ENCODE measurements at regions not wholly inside any gene's neighbourhood (a gene's known extent, or its start where the extent isn't known, plus 50 kb on each side); places are given as distances from the start of the nearest gene placed in this dataset.

DNA sequence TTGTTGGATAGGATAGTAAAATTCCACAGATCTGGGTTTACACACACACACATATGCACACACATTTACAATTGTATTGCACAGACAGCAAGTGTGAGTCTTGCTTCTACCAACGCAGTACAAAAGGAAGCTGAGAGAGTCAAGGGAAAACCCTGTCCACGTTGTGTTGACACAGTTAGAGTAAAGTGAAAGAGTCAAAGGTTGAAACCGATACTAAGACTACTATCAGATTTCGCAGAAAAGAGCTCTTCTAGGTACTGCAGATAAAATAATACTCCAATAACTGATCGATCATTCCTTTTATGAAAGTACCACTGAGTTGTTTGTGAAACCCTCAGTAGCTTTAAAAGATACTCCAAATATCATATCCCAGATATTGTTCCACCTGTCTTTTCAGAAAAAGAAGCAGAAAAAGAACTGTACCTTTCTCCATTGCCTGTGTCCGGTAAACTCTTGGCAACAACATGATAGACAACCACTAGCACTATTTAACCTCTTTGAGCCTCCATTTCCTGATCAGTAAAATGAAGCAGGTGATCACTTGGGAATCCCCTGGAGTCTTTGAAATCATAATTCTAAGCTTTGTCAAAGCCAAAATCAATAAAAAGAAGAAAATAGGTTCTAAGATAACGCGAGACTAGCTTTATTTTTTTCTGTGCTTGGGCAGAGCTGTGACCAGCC is 224.6 kb upstream of the FOXN3 start:
- no peak overlapping the region for H4K8ac ChIP-seq (ENCODE audit: low read depth, low read length)
- H3K14ac ChIP-seq (ENCODE audit: low read length) = no peak overlapping the region
- H3K9me3 ChIP-seq (replicated peaks in 1 of 2; ENCODE audit: control insufficient read depth in 2 of 2, insufficient read depth in 1 of 2, low read depth in 1 of 2, low read length in 2 of 2) = no peaks in the 10 kb centered on the region
- no CpG with 5 or more reads among the region's 8 CpGs for WGBS, 2 donors (ENCODE audit: extremely low coverage in 2 of 2, insufficient read length in 2 of 2, insufficient replicate concordance in 1 of 2)
- H2BK120ac ChIP-seq (ENCODE audit: low read depth, low read length) = no peak overlapping the region
- no peaks in the 10 kb centered on the region for H3K79me1 ChIP-seq (ENCODE audit: low read depth, low read length)
- no peak overlapping the region for H2BK12ac ChIP-seq (ENCODE audit: low read length)
- no peaks in the 10 kb centered on the region for H3K36me3 ChIP-seq (replicated peaks in 1 of 2; ENCODE audit: control insufficient read depth in 2 of 2, insufficient read depth in 2 of 2, low read length in 2 of 2)
- H3K23ac ChIP-seq (ENCODE audit: low read depth, low read length, poor library complexity) = no peak overlapping the region
- no peak overlapping the region for H2AFZ ChIP-seq (ENCODE audit: low read length)
- no peak overlapping the region for H3K4me3 ChIP-seq (ENCODE audit: low read length in 2 of 2)
- H3K27me3 ChIP-seq (ENCODE audit: control insufficient read depth in 3 of 3, insufficient read depth in 3 of 3, low read depth in 1 of 3, low read length in 3 of 3) = no peaks in the 10 kb centered on the region
- no peak overlapping the region for H2BK15ac ChIP-seq (ENCODE audit: low read length)
- H3K4ac ChIP-seq (ENCODE audit: low read length) = no peak overlapping the region
- H2AK5ac ChIP-seq (ENCODE audit: low read depth, low read length) = no peak overlapping the region
- no peak overlapping the region for H3K18ac ChIP-seq (ENCODE audit: low read length)
- H3K4me1 ChIP-seq (ENCODE audit: control insufficient read depth in 2 of 2, insufficient read depth in 1 of 2, low read depth in 1 of 2, low read length in 2 of 2) = no peaks in the 10 kb centered on the region
- no peak overlapping the region for H3K4me2 ChIP-seq (ENCODE audit: insufficient read depth, low read length, poor library complexity, severe bottlenecking)
- H2BK5ac ChIP-seq (ENCODE audit: low read length) = no peak overlapping the region
- DNase-seq (ENCODE audit: low spot score) = no peak
- H3K27ac ChIP-seq (replicated peaks; ENCODE audit: low read length) = no peak overlapping the region
- no peak overlapping the region for H3K9ac ChIP-seq (ENCODE audit: low read depth, low read length, poor library complexity)
- H4K91ac ChIP-seq (ENCODE audit: low read depth, low read length, poor library complexity) = no peak overlapping the region

DNA sequence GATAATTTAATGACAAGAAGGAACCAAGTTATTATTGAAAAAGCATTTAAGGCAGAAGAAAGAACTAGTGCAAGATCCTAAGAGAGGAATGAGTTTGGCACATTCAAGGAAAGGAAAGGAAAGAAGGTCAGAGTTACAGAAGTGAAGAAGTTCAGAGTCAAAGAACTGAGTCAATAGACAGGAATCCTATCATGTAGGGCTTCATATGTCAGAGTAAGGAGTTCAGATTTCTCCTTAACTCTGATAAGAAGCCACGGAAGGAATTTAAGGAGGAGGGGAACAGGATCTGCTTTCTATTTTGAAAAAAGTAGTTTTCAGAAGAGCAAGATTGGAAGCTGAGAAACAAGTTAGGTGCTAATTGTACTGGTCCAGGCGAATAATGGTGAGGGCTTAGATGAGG is 223.1 kb upstream of the FOXN3 start:
- no peak overlapping the region for H2BK5ac ChIP-seq (ENCODE audit: low read length)
- no peak overlapping the region for H2BK120ac ChIP-seq (ENCODE audit: low read depth, low read length)
- no peak overlapping the region for H3K18ac ChIP-seq (ENCODE audit: low read length)
- no peak overlapping the region for H3K4ac ChIP-seq (ENCODE audit: low read length)
- H3K4me2 ChIP-seq (ENCODE audit: insufficient read depth, low read length, poor library complexity, severe bottlenecking) = no peak overlapping the region
- no peaks in the 10 kb centered on the region for H3K79me1 ChIP-seq (ENCODE audit: low read depth, low read length)
- H3K9ac ChIP-seq (ENCODE audit: low read depth, low read length, poor library complexity) = no peak overlapping the region
- no peak overlapping the region for H3K23ac ChIP-seq (ENCODE audit: low read depth, low read length, poor library complexity)
- H3K14ac ChIP-seq (ENCODE audit: low read length) = no peak overlapping the region
- no peak overlapping the region for H3K27ac ChIP-seq (replicated peaks; ENCODE audit: low read length)
- H3K4me1 ChIP-seq (ENCODE audit: control insufficient read depth in 2 of 2, insufficient read depth in 1 of 2, low read depth in 1 of 2, low read length in 2 of 2) = no peaks in the 10 kb centered on the region
- no peak overlapping the region for H3K4me3 ChIP-seq (ENCODE audit: low read length in 2 of 2)
- H4K91ac ChIP-seq (ENCODE audit: low read depth, low read length, poor library complexity) = no peak overlapping the region
- no peak overlapping the region for H2BK15ac ChIP-seq (ENCODE audit: low read length)
- H3K9me3 ChIP-seq (replicated peaks in 1 of 2; ENCODE audit: control insufficient read depth in 2 of 2, insufficient read depth in 1 of 2, low read depth in 1 of 2, low read length in 2 of 2) = no peaks in the 10 kb centered on the region
- DNase-seq (ENCODE audit: low spot score) = no peak
- H3K27me3 ChIP-seq (ENCODE audit: control insufficient read depth in 3 of 3, insufficient read depth in 3 of 3, low read depth in 1 of 3, low read length in 3 of 3) = no peaks in the 10 kb centered on the region
- H2AFZ ChIP-seq (ENCODE audit: low read length) = no peak overlapping the region
- H4K8ac ChIP-seq (ENCODE audit: low read depth, low read length) = no peak overlapping the region
- WGBS, 2 donors (ENCODE audit: extremely low coverage in 2 of 2, insufficient read length in 2 of 2, insufficient replicate concordance in 1 of 2) = no CpG with 5 or more reads among the region's 2 CpGs
- no peak overlapping the region for H2BK12ac ChIP-seq (ENCODE audit: low read length)
- no peaks in the 10 kb centered on the region for H3K36me3 ChIP-seq (replicated peaks in 1 of 2; ENCODE audit: control insufficient read depth in 2 of 2, insufficient read depth in 2 of 2, low read length in 2 of 2)
- no peak overlapping the region for H2AK5ac ChIP-seq (ENCODE audit: low read depth, low read length)

DNA sequence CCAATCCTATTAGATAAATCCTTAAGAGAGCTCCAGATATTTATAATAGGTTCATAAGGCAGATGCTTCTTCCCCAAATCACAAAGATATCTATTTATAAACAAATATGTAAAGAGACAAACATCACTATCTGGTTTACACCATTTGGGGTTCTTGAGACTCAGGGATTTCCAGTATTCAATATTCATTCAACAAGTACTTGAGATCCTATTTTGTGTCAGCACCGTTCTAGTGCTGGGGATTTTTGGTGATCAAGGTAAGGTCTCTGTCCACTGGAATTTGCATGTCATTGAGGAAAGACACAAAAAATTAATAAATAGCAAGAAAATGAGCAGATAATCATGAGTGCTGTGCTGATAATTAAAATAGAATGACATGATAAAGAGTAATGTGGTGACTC is 222.7 kb upstream of the FOXN3 start:
- Histone ChIP-seq H3K14ac (ENCODE audit: low read length) (no peak overlapping the region), H2BK120ac (ENCODE audit: low read depth, low read length) (no peak overlapping the region), H3K18ac (ENCODE audit: low read length) (no peak overlapping the region), H3K4me1 (ENCODE audit: control insufficient read depth in 2 of 2, insufficient read depth in 1 of 2, low read depth in 1 of 2, low read length in 2 of 2) (no peaks in the 10 kb centered on the region), H3K4me3 (ENCODE audit: low read length in 2 of 2) (no peak overlapping the region), H3K9me3 (replicated peaks in 1 of 2; ENCODE audit: control insufficient read depth in 2 of 2, insufficient read depth in 1 of 2, low read depth in 1 of 2, low read length in 2 of 2) (no peaks in the 10 kb centered on the region), H3K36me3 (replicated peaks in 1 of 2; ENCODE audit: control insufficient read depth in 2 of 2, insufficient read depth in 2 of 2, low read length in 2 of 2) (no peaks in the 10 kb centered on the region), H2BK5ac (ENCODE audit: low read length) (no peak overlapping the region), H3K79me1 (ENCODE audit: low read depth, low read length) (no peaks in the 10 kb centered on the region), H3K4me2 (ENCODE audit: insufficient read depth, low read length, poor library complexity, severe bottlenecking) (no peak overlapping the region), H4K8ac (ENCODE audit: low read depth, low read length) (no peak overlapping the region), H2AFZ (ENCODE audit: low read length) (no peak overlapping the region), H3K27me3 (ENCODE audit: control insufficient read depth in 3 of 3, insufficient read depth in 3 of 3, low read depth in 1 of 3, low read length in 3 of 3) (no peaks in the 10 kb centered on the region), H3K27ac (replicated peaks; ENCODE audit: low read length) (no peak overlapping the region), H3K23ac (ENCODE audit: low read depth, low read length, poor library complexity) (no peak overlapping the region), H2BK15ac (ENCODE audit: low read length) (no peak overlapping the region), H4K91ac (ENCODE audit: low read depth, low read length, poor library complexity) (no peak overlapping the region), H2AK5ac (ENCODE audit: low read depth, low read length) (no peak overlapping the region), H2BK12ac (ENCODE audit: low read length) (no peak overlapping the region), H3K4ac (ENCODE audit: low read length) (no peak overlapping the region), H3K9ac (ENCODE audit: low read depth, low read length, poor library complexity) (no peak overlapping the region)
- no CpG with 5 or more reads among the region's 1 CpG for WGBS, 2 donors (ENCODE audit: extremely low coverage in 2 of 2, insufficient read length in 2 of 2, insufficient replicate concordance in 1 of 2)
- no peak for DNase-seq (ENCODE audit: low spot score)

DNA sequence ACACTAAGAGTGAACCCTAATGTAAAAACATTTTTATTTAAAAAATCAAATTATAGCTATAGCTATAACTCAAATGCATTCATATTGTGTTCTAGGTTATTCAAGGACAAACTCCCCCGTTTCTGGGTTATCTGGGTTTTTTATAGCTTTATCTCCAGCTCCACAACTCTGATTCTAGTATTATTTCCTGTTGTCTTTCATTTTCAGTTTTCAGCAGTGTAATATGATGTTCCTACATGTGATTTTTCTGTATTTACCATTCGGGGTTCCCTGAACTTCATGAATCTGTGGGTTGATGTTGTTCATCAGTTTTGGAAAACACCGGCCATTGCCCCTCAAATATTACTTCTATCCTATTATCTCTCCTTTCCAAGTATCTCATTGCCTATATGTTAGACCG is 221.9 kb upstream of the FOXN3 start:
- no peak overlapping the region for H3K4me2 ChIP-seq (ENCODE audit: insufficient read depth, low read length, poor library complexity, severe bottlenecking)
- H2BK12ac ChIP-seq (ENCODE audit: low read length) = no peak overlapping the region
- DNase-seq (ENCODE audit: low spot score) = no peak
- no peak overlapping the region for H3K4ac ChIP-seq (ENCODE audit: low read length)
- no peak overlapping the region for H4K91ac ChIP-seq (ENCODE audit: low read depth, low read length, poor library complexity)
- H4K8ac ChIP-seq (ENCODE audit: low read depth, low read length) = no peak overlapping the region
- no peak overlapping the region for H2BK5ac ChIP-seq (ENCODE audit: low read length)
- H3K23ac ChIP-seq (ENCODE audit: low read depth, low read length, poor library complexity) = no peak overlapping the region
- no peak overlapping the region for H3K27ac ChIP-seq (replicated peaks; ENCODE audit: low read length)
- no peaks in the 10 kb centered on the region for H3K4me1 ChIP-seq (ENCODE audit: control insufficient read depth in 2 of 2, insufficient read depth in 1 of 2, low read depth in 1 of 2, low read length in 2 of 2)
- H2BK120ac ChIP-seq (ENCODE audit: low read depth, low read length) = no peak overlapping the region
- H2BK15ac ChIP-seq (ENCODE audit: low read length) = no peak overlapping the region
- H3K9me3 ChIP-seq (replicated peaks in 1 of 2; ENCODE audit: control insufficient read depth in 2 of 2, insufficient read depth in 1 of 2, low read depth in 1 of 2, low read length in 2 of 2) = no peaks in the 10 kb centered on the region
- no peak overlapping the region for H2AFZ ChIP-seq (ENCODE audit: low read length)
- H2AK5ac ChIP-seq (ENCODE audit: low read depth, low read length) = no peak overlapping the region
- H3K9ac ChIP-seq (ENCODE audit: low read depth, low read length, poor library complexity) = no peak overlapping the region
- H3K14ac ChIP-seq (ENCODE audit: low read length) = no peak overlapping the region
- no peaks in the 10 kb centered on the region for H3K79me1 ChIP-seq (ENCODE audit: low read depth, low read length)
- no peak overlapping the region for H3K4me3 ChIP-seq (ENCODE audit: low read length in 2 of 2)
- H3K18ac ChIP-seq (ENCODE audit: low read length) = no peak overlapping the region
- no CpG with 5 or more reads among the region's 4 CpGs for WGBS, 2 donors (ENCODE audit: extremely low coverage in 2 of 2, insufficient read length in 2 of 2, insufficient replicate concordance in 1 of 2)
- no peaks in the 10 kb centered on the region for H3K36me3 ChIP-seq (replicated peaks in 1 of 2; ENCODE audit: control insufficient read depth in 2 of 2, insufficient read depth in 2 of 2, low read length in 2 of 2)
- no peaks in the 10 kb centered on the region for H3K27me3 ChIP-seq (ENCODE audit: control insufficient read depth in 3 of 3, insufficient read depth in 3 of 3, low read depth in 1 of 3, low read length in 3 of 3)

Measured in neuronal stem cell (in vitro differentiated cells).